T-cell (primary cell): ENCODE measurements at regions not wholly inside any gene's neighbourhood (a gene's known extent, or its start where the extent isn't known, plus 50 kb on each side); places are given as distances from the start of the nearest gene placed in this dataset.

Experiments used
- ATAC-seq, 4 experiments: fragments of 200-7000 bp in 3 of 4; fragments of 150-1000 bp in 1 of 4; cut with Tn5 transposase; replicated peaks in 1 of 4; 1 replicate in 3 of 4; 2 replicates in 1 of 4; pipeline ENCODE4 v1.10.0; 2021; ENCODE audit warnings: moderate library complexity in 3 of 4, mild to moderate bottlenecking in 2 of 4, moderate number of reproducible peaks in 1 of 4
- CTCF ChIA-PET, 2 donors: fragments of 300-600 bp; sonication (Branson Sonifier 250); formaldehyde crosslinking; loops; one replicate each; lab custom pipeline; 2022; ENCODE audit warnings: antibody characterized with exemption in 2 of 2; lab: Charles Lee
- POLR2A ChIA-PET, 2 donors: fragments of 300-600 bp; sonication (Branson Sonifier 250); formaldehyde crosslinking; loops; one replicate each; lab custom pipeline; 2022; ENCODE audit warnings: antibody characterized with exemption in 2 of 2; lab: Charles Lee
- DNase-seq, 35 experiments: peaks; one replicate each; pipeline versions ENCODE4 v3.0.0 to v3.0.0-alpha.2; 2013 to 2023
- H3K27ac ChIP-seq: one replicate; pipeline ENCODE4 v1.5.1; 2013; ENCODE audit warnings: low read length
- H3K27me3 ChIP-seq, 2 experiments: replicated peaks in 1 of 2; 1 replicate in 1 of 2; 2 replicates in 1 of 2; pipeline versions ENCODE4 v1.6.1 to v1.7.0; 2013; ENCODE audit warnings: low read length in 1 of 2, mixed read lengths in 1 of 2; ENCODE audit not compliant: control insufficient read depth in 2 of 2, insufficient read depth in 2 of 2; ENCODE audit errors: extremely low read depth in 1 of 2
- H3K36me3 ChIP-seq, 2 donors: 1 replicate in 1 of 2; 2 replicates in 1 of 2; pipeline versions ENCODE4 v1.6.1 to v1.7.0; 2013; ENCODE audit warnings: low read length in 1 of 2; ENCODE audit not compliant: control insufficient read depth in 2 of 2, insufficient read depth in 1 of 2; ENCODE audit errors: extremely low read depth in 1 of 2
- H3K4me1 ChIP-seq, 2 experiments: 1 replicate in 1 of 2; 2 replicates in 1 of 2; pipeline versions ENCODE4 v1.6.1 to v1.7.0; 2013; ENCODE audit warnings: low read length in 2 of 2, mixed read lengths in 1 of 2; ENCODE audit not compliant: insufficient read depth in 2 of 2, control insufficient read depth in 1 of 2; ENCODE audit errors: extremely low read depth in 1 of 2
- H3K4me3 ChIP-seq, 2 donors: 1 replicate in 1 of 2; 2 replicates in 1 of 2; pipeline versions ENCODE4 v1.5.1 to v1.7.0; 2013; ENCODE audit warnings: mild to moderate bottlenecking in 2 of 2, low read length in 1 of 2, moderate library complexity in 1 of 2; ENCODE audit not compliant: control insufficient read depth in 1 of 2; ENCODE audit errors: extremely low read depth in 1 of 2
- H3K9me3 ChIP-seq: 2 replicates; pipeline ENCODE4 v1.7.0; 2013
- H3K27ac Mint-ChIP-seq, 2 donors: one replicate each; pipeline ENCODE4 v1.8.0; 2020 to 2021; ENCODE audit warnings: mild to moderate bottlenecking in 2 of 2, mixed read lengths in 2 of 2
- H3K27me3 Mint-ChIP-seq, 2 donors: one replicate each; pipeline ENCODE4 v1.8.0; 2021 to 2022; ENCODE audit warnings: mixed read lengths in 2 of 2
- H3K36me3 Mint-ChIP-seq: one replicate; pipeline ENCODE4 v1.8.0; 2021; ENCODE audit warnings: mixed read lengths
- H3K4me1 Mint-ChIP-seq, 3 donors: one replicate each; pipeline ENCODE4 v1.8.0; 2020 to 2022; ENCODE audit warnings: mixed read lengths in 3 of 3, mild to moderate bottlenecking in 1 of 3
- H3K4me3 Mint-ChIP-seq, 3 donors: one replicate each; pipeline ENCODE4 v1.8.0; 2020 to 2022; ENCODE audit warnings: mild to moderate bottlenecking in 3 of 3, mixed read lengths in 3 of 3, moderate library complexity in 3 of 3
- H3K9me3 Mint-ChIP-seq, 3 donors: one replicate each; pipeline ENCODE4 v1.8.0; 2020 to 2022; ENCODE audit warnings: mixed read lengths in 3 of 3
- WGBS: methylation state at CpG from one replicate; pipeline ENCODE4 v1.1.5; 2013; ENCODE audit warnings: missing lambda C conversion rate; ENCODE audit not compliant: insufficient coverage; 5-methylcytosine and 5-hydroxymethylcytosine counted together

DNA sequence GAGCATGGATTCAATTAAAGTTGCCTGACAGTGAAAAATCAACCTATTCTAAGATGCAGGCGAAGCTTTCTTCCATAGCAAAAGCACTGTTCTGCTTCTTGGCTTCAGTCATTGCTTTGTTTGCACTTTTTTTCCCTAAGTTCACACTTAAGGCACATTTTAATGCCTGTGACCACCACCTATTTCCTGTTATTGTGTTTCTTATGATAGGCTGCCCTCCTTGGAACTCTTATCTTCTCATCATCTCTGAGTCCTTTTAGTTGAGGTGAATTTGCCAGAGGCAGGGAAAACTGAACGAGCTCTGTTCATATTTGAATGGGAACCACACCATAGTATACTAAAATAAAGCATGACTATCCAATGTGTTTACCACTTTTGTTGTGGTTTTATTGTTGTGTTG, 119.8 kb downstream of the SPCS3 start:
- no CpG with 5 or more reads among the region's 2 CpGs for WGBS
- ChIA-PET CTCF (no interaction called here), POLR2A (no interaction called here)
- Mint-ChIP-seq H3K27me3 (no peaks in the 10 kb centered on the region), H3K9me3 (peaks cover 0 to 4% (median 2%) of the 10 kb centered on the region in 3 donors), H3K36me3 (no peaks in the 10 kb centered on the region), H3K4me3 (no peak overlapping the region), H3K4me1 (peaks cover 0 to 11% (median 7%) of the 10 kb centered on the region in 3 donors), H3K27ac (no peak overlapping the region)
- ATAC-seq: no peak
- DNase-seq: no peak
- Histone ChIP-seq H3K27me3 (no peaks in the 10 kb centered on the region), H3K4me3 (no peak overlapping the region), H3K27ac (no peak overlapping the region), H3K9me3 (no peaks in the 10 kb centered on the region), H3K36me3 (no peaks in the 10 kb centered on the region), H3K4me1 (no peaks in the 10 kb centered on the region)

DNA sequence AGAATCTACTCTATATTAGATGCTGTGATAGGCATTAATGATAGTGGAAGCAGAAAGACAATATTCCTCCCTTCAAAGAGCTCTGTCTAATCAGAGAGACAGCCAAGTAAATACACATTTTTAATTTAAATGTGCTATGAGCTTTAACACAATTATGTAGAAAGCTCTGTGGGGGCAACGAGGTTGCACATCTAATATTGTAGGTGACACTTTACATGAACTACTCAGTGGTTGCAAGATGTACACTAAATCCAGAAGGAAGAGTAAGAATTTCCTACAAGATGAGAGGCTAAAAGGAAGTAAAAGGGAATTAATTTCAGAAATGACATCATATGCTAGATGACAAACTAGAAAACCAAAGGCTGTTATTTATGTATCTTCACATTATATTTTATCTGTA, 120.9 kb downstream of the SPCS3 start:
- H3K4me1 ChIP-seq: no peaks in the 10 kb centered on the region
- POLR2A ChIA-PET: no interaction called here
- no peak for ATAC-seq
- no peak overlapping the region for H3K4me3 ChIP-seq
- H3K27ac ChIP-seq: no peak overlapping the region
- Mint-ChIP-seq H3K36me3 (no peaks in the 10 kb centered on the region), H3K4me1 (peaks cover 0 to 11% (median 7%) of the 10 kb centered on the region in 3 donors), H3K27me3 (no peaks in the 10 kb centered on the region), H3K4me3 (no peak overlapping the region), H3K27ac (no peak overlapping the region), H3K9me3 (peaks cover 0 to 4% (median 2%) of the 10 kb centered on the region in 3 donors)
- WGBS: no CpG with 5 or more reads among the region's 1 CpG
- no peak for DNase-seq
- CTCF ChIA-PET: no interaction called here
- no peaks in the 10 kb centered on the region for H3K9me3 ChIP-seq
- H3K36me3 ChIP-seq: no peaks in the 10 kb centered on the region
- no peaks in the 10 kb centered on the region for H3K27me3 ChIP-seq

DNA sequence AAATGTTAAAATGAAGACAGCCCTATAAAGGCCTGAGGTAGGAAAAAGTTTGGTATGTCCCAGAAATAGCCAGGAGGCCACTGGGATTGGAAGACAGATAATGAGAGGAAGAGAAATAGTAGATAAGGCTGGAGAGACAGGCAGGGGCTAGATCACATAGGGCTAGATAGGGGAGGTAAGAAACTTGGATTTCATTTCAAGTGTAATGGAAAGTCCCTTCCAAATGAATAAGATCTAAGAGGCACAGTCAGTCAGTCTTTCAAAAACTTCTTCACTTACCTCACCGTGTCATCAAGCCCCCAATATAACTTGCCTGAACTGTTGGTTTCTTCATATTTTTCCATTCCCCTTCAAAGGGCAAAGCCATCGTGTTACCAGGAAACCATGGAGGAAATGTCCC, 121.8 kb downstream of the SPCS3 start:
- ChIA-PET CTCF (no interaction called here), POLR2A (no interaction called here)
- Histone ChIP-seq H3K36me3 (no peaks in the 10 kb centered on the region), H3K27ac (no peak overlapping the region), H3K9me3 (no peaks in the 10 kb centered on the region), H3K27me3 (no peaks in the 10 kb centered on the region), H3K4me3 (no peak overlapping the region), H3K4me1 (no peaks in the 10 kb centered on the region)
- H3K4me3 Mint-ChIP-seq: no peak overlapping the region
- H3K4me1 Mint-ChIP-seq: peaks cover 0 to 9% (median 5%) of the 10 kb centered on the region in 3 donors
- ATAC-seq: no peak
- no peaks in the 10 kb centered on the region for H3K27me3 Mint-ChIP-seq
- H3K27ac Mint-ChIP-seq: no peak overlapping the region
- 81% methylated on average over 2 of the region's 2 CpGs for WGBS
- no peak for DNase-seq
- peaks cover 0 to 4% (median 2%) of the 10 kb centered on the region in 3 donors for H3K9me3 Mint-ChIP-seq
- H3K36me3 Mint-ChIP-seq: no peaks in the 10 kb centered on the region

DNA sequence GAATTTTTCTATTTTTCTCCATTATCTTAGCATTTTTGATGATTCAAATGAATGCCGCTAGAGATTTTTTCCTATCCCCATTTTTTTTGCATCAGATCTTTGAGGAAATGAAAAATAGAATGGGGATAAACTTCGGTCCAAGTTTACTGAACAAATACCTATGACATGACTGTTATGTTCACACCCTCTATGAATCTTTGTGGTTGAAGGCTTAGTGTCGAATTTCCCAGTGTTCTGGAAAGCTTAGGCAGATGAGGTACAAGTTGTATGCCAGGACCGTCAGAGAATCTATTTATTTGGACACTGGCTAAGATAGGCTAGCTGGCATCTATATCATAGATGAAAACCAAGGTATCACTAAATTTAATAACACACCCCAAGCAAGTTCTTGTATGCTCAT, 123.4 kb downstream of the SPCS3 start:
- ChIA-PET POLR2A (no interaction called here), CTCF (no interaction called here)
- Histone ChIP-seq H3K4me1 (no peaks in the 10 kb centered on the region), H3K4me3 (no peak overlapping the region), H3K27me3 (no peaks in the 10 kb centered on the region), H3K27ac (no peak overlapping the region), H3K9me3 (no peaks in the 10 kb centered on the region), H3K36me3 (no peaks in the 10 kb centered on the region)
- ATAC-seq (no peak), DNase-seq (no peak)
- Mint-ChIP-seq H3K27me3 (no peaks in the 10 kb centered on the region), H3K27ac (no peak overlapping the region), H3K9me3 (peaks cover 0 to 4% (median 2%) of the 10 kb centered on the region in 3 donors), H3K4me1 (no peaks in the 10 kb centered on the region), H3K4me3 (no peak overlapping the region), H3K36me3 (no peaks in the 10 kb centered on the region)
- no CpG with 5 or more reads among the region's 4 CpGs for WGBS

DNA sequence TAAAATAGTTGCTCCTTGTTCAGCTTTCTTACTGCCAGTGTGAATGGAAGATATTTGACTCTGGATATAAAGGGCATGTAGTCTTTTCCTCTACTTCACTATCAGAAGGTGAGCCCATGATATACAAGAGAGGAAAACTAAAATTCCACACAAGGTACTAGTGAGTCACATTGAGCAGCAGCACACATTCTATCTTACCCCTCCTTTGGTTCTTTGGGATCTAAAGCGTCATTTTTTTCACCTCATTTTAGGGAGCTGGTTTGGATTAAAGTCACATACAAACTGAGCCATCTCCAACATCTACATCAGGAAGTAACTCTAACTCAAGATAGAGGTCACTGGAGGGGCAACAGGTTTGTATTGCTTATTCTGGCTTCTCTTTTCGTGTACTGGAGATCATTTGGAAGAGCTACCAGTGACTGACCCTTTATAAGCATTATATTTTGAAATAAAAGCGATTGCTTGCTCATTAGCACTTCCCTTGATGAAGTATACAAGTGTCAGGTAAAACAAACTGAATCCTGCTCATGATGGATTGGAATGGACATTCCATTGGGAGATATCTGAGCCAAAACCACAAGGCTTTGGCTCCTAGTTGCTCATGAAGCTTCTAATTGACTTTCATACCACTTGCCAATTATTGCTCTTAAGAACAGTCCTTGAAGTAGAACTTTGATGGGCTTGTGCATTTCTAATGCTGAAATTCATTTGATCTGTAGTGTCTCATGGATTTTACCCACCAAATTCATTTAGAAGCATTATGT, 124.1 kb downstream of the SPCS3 start:
- Histone ChIP-seq H3K27ac (no peak overlapping the region), H3K27me3 (no peaks in the 10 kb centered on the region), H3K9me3 (no peaks in the 10 kb centered on the region), H3K36me3 (no peaks in the 10 kb centered on the region), H3K4me3 (no peak overlapping the region), H3K4me1 (no peaks in the 10 kb centered on the region)
- no peak for ATAC-seq
- ChIA-PET CTCF (no interaction called here), POLR2A (no interaction called here)
- Mint-ChIP-seq H3K4me1 (no peaks in the 10 kb centered on the region), H3K27me3 (no peaks in the 10 kb centered on the region), H3K4me3 (no peak overlapping the region), H3K27ac (no peak overlapping the region), H3K36me3 (no peaks in the 10 kb centered on the region), H3K9me3 (peaks cover 0 to 4% (median 2%) of the 10 kb centered on the region in 3 donors)
- DNase-seq: no peak
- WGBS: no CpG with 5 or more reads among the region's 3 CpGs

DNA sequence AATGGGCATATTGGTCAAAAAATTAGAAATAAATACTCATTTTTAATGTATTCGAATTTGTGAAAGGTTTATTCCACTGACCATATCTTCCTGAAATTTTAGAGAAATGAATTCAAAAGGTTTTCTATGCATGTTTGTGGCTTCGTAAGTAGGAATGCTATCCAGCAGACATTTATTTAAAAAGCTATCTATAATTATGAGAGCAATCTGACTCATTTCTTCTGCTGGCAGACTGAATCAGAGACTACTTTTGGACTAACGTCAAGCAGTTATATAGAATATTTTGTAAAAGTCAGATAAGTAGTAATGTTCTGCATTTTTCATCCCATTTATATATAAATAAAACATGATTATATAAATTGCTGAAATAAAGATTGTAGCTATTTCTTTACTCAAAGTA, 125.0 kb downstream of the SPCS3 start:
- H3K27ac ChIP-seq: no peak overlapping the region
- CTCF ChIA-PET: no interaction called here
- H3K27ac Mint-ChIP-seq: no peak overlapping the region
- H3K27me3 Mint-ChIP-seq: no peaks in the 10 kb centered on the region
- POLR2A ChIA-PET: no interaction called here
- peaks cover 0 to 4% (median 2%) of the 10 kb centered on the region in 3 donors for H3K9me3 Mint-ChIP-seq
- no peak overlapping the region for H3K4me3 Mint-ChIP-seq
- no peaks in the 10 kb centered on the region for H3K36me3 Mint-ChIP-seq
- DNase-seq: no peak
- no peak overlapping the region for H3K4me3 ChIP-seq
- H3K4me1 ChIP-seq: no peaks in the 10 kb centered on the region
- no peaks in the 10 kb centered on the region for H3K9me3 ChIP-seq
- no peaks in the 10 kb centered on the region for H3K36me3 ChIP-seq
- no peak for ATAC-seq
- H3K27me3 ChIP-seq: no peaks in the 10 kb centered on the region
- WGBS: no CpG with 5 or more reads among the region's 3 CpGs
- no peaks in the 10 kb centered on the region for H3K4me1 Mint-ChIP-seq
